ENCODE measurements at regions not wholly inside any gene's neighbourhood (a gene's known extent, or its start where the extent isn't known, plus 50 kb on each side); places are given as distances from the start of the nearest gene placed in this dataset.

DNA sequence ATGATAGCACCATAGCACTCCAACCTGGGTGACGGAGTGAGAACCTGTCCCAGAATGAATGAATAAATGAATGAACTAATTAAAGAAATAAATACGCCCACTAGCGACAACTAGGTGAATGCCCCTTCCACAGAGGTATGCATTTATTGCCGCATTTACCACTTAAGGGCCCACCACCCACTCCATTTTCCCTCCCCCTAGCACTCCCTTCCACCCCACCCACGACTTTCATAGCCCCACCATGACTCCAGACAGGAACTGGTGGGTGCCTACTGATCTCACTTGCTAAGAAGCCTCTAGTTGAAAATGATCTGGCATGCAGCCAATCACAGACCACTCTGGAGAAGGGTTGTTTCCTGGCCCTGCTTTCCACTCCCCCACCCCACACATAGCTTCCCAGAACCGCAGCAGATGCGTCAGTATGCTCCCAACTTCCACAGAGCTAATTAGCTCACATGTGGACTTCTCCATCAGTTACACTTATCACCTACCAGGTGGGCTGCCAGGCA is 167.6 kb downstream of the WT1 start:
- TF ChIP-seq, protein P1, sequence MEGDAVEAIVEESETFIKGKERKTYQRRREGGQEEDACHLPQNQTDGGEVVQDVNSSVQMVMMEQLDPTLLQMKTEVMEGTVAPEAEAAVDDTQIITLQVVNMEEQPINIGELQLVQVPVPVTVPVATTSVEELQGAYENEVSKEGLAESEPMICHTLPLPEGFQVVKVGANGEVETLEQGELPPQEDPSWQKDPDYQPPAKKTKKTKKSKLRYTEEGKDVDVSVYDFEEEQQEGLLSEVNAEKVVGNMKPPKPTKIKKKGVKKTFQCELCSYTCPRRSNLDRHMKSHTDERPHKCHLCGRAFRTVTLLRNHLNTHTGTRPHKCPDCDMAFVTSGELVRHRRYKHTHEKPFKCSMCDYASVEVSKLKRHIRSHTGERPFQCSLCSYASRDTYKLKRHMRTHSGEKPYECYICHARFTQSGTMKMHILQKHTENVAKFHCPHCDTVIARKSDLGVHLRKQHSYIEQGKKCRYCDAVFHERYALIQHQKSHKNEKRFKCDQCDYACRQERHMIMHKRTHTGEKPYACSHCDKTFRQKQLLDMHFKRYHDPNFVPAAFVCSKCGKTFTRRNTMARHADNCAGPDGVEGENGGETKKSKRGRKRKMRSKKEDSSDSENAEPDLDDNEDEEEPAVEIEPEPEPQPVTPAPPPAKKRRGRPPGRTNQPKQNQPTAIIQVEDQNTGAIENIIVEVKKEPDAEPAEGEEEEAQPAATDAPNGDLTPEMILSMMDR (IDR thresholded peaks at IDR 0.05 in 4 of 5, conservative IDR thresholded peaks at IDR 0.05 in 1 of 5), result no peak
- TF ChIP-seq POLR2A (IDR thresholded peaks at IDR 0.05), result no peak

Measured in gastrocnemius medialis (tissue), 4 donors.